ENCODE measurements at regions not wholly inside any gene's neighbourhood (a gene's known extent, or its start where the extent isn't known, plus 50 kb on each side); places are given as distances from the start of the nearest gene placed in this dataset.

DNA sequence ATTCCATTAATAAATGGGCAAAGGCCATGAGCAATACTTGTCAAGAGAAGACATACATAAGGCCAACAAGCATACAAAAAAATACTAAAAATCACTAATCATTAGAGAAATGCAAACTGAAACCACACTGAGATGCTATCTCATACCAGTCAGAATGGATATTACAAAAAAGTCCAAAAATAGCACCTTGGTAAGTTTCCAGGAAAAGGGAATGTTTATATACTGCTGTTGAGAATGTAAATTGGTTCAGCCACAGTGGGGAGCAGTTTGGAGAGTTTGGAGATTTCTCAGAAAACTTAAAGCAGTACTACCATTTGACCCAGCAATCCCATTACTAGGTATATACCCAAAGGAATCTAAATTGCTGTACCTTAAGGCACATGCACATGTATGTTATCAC, 467.7 kb downstream of the CDH11 start:
- DNase-seq (ENCODE audit: low spot score) = no peak

DNA sequence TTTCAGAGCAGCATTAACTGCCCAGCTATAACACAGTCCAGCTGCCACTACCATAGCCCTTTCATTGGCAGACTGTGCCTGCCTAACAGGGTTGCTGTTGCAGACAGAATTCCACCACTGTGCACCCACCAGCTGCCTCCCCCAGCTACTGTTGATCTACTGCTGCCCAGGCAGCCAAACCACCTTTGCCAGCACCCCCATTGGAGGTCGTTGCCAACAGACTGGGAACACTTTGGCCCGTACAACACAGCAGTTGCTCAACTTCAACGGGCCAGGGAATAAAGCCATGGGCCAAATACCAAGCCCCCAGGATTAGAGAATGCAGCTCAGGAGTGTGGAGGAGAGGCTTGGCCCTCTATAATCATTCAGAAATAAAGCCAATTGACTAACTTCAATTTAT, 473.6 kb downstream of the CDH11 start:
- no peak for DNase-seq (ENCODE audit: low spot score)

DNA sequence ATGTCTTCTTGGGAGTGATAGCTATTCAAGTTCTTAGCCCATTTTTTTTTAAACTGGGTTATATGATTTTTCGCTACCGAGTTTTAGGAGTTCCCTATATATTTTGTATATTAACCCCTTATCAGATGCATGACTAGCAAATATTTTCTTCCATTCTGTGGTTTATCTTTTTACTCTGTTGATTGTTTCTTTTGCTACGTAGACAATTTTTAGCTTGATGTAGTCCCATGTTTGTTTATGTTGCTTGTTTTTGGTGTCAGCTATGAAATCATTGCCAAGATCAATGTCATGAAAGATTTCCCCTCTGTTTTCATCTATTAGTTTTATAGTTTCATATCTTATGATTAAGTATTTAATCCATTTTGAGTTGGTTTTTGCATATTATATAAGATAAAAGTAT, 480.5 kb downstream of the CDH11 start:
- no peak for DNase-seq (ENCODE audit: low spot score)

DNA sequence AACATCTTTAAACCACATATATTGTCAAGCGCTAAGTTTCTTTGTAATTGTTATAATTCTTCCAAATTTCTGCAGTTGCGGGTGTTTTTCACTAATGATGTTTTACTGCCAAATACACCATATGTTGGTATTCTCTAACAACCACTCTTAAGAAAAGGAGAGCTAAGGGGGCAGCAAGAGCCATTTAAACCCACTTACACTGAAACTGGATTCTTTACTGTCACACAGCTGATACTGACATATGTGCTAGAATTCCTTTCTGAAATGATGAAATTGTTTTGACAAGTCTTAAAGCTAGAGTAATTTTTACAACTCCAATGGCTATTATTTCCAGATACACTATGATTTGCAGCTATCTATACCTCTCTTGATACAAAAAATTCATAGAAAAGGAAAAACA, 483.1 kb downstream of the CDH11 start:
- no peak for DNase-seq (ENCODE audit: low spot score)

DNA sequence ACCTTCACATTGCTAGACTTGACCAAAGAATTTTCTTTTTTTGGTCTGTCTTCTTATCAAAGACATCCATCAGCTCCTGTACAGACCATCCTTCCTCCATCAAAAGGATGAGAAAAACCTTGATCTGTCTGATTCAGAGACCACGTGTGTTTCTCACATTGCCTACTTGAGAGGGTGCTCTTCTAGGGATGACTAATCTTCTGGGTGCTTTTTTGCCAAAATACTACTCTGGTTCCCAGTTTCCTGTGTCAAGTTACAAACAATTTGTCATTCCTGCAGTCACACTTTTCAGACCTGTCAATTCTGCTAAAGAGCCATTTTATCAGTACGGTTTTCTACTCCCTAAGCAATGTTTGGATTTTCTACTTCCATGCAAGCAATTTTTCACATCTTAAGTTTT, 492.2 kb downstream of the CDH11 start:
- DNase-seq (ENCODE audit: low spot score) = peak; percentile 18

DNA sequence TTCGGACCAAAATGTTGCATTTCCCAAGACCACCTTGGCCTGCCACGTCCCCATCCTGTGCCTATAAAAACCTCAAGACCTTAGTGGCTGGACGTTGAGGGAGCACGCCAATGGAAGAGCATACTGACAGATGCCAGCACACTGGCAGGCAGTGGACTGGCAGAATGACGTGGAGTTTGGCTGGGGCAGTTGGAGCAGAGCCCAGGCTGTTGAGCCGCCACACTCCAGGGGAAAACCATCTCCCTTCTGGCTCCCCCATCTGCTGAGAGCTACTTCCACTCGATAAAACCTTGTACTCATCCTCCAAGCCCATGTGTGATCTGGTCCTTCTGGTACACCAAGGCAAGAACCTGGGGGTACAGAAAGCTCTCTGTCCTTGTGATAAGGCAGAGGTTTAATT, 494.1 kb downstream of the CDH11 start:
- DNase-seq (ENCODE audit: low spot score) = no peak

DNA sequence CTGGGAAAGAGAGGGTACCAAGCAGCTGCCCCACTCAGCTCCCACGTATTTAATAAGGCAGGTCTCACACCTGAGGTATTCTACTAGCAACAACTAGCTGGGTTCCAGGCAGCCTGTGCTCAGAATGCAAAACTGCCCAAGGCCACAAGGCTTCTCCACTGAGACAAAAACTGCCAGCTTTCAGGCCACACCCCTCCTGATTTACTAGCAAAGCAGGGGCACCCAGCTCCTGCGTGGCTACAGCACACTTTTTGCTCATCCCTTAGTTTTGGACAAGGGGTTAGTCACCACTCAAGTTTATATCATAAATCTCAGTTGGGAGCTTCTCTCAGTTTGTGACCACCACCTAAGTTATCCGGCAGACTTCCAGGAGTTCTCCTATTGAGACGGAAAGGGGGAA, 494.6 kb downstream of the CDH11 start:
- no peak for DNase-seq (ENCODE audit: low spot score)

DNA sequence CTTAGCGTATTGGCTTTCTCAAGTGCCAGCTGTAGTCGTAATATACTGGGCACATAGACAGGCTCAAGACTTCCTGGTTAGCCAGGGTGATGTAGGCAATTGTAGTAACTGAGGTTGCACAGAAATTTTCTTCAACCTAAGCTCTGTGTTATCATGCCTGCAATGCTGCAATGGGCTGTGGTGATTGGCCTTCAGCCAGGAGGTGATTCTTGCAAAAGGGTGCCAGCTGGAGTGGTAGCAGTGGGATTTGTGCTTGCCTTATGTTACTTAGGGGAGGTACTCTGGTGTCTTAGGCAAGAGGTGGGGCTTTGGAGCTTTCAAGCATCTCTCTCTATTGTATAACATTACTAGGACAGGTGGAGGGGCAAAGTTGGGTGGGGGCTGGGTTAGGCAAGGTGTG, 495.1 kb downstream of the CDH11 start:
- DNase-seq (ENCODE audit: low spot score) = no peak

DNA sequence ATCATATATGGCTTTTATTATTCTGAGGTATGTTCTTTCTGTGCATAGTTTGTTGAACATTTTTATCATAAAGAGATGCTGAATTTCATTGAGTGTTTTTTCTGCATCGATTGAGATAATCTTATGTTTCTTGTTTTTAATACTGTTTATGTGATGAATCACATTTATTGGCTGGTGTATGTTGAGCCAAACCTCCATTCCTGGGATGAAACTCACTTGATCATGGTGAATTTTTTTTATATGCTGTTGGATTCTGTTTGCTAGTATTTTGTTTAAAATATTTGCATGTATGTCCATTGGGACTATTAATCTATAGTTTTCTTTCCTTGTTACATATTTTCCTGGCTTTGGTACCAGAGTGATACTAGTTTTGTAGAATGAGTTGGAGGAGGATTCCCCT, 500.2 kb downstream of the CDH11 start:
- no peak for DNase-seq (ENCODE audit: low spot score)

DNA sequence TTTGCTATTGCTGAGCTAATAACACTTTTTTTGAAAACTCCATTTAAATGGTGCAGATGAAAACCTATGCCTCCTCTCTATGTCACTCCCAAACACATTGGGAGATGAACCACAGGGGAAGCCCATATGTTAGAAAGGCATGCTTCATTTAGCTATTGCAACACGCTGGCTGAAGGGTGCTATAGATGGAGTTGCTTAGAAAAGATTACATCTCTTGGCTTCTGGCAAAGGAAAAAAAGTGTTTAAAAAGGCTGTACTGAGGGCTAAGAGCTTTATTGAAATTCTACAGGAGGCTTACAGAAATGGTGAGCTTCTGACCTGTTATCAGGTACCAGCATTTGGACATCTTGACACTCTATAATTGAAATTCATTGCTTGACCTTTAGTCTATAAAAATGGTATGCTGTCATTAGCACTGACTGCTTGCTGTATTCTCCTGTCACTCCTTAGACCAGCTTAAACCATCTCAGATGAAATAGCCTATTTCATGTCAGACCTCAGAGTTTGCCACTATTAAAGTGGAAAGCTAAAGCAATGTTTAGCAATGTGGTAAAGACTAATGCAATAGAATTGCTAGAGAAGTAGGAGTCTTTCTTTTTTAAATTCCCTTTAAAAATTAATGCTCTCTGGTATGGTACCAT, 503.9 kb downstream of the CDH11 start:
- no peak for DNase-seq (ENCODE audit: low spot score)

DNA sequence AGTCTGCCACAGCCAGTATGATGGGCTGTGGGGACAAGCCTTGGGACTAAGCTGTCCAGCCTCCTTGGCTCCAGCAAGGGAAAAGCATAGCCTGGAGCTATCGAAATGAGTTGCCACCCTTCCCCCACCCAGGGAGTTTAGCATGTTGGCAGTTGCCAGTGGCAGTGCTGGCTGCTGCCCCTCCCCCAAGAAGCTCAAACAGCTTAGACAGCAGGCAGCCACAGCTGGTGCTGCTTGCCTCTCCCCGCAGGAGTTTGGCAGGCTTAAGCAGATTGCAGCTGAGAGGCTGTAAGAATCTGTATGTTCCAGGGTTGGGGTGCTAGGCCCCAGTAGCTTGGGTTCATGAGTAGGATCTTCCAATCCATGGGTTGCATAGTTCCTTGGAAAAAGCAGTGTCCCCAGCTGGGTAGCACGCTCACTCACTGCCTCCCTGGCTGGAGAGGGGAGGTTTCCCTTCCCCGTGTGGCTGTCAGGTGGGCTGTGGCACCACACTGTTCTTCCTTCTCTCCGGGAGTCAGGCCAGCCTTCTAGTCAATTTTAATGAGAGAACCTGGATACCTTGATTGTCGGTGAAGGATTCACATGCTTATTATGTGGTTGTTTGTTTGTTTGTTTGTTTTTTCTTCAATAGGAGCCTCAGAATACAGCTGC, 506.1 kb downstream of the CDH11 start:
- DNase-seq (ENCODE audit: low spot score) = no peak

DNA sequence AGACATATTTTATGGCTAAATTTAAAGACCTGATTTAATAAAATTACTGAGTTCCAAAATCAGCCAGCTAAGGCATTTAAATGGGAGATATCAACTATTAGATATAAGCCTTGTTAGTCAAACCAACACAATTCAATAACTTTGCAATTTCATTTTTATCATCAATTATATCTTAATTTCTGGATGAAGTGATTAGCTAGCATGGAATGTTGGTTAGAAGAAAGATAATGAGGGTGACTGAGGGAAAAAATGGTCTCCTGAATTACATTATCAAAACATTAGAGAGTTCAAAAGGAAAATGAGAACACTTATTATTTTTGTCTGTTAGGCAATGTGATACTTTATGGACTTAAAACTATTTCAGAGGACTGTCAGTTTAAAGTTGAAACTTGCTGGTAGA, 525.7 kb downstream of the CDH11 start:
- no peak for DNase-seq (ENCODE audit: low spot score)

DNA sequence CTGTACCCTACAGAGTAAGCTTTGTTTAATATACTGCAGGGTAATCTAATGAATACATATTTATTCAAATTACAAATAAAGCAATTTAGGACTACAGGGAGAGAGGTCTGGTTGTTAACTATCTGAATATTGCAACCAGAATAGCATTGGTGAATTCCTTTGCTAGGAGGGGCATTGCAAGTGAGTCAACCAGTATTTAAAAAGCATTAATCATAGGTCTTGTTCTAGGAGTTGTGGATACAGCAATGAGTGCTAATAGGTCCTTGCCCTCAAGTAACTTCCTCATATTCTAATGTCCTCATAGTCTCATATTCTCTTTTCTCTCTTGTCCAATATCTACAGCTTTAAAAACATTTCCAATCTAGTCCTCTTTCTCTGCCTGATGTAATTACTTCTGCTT, 531.4 kb downstream of the CDH11 start:
- DNase-seq (ENCODE audit: low spot score) = peak; percentile 3

DNA sequence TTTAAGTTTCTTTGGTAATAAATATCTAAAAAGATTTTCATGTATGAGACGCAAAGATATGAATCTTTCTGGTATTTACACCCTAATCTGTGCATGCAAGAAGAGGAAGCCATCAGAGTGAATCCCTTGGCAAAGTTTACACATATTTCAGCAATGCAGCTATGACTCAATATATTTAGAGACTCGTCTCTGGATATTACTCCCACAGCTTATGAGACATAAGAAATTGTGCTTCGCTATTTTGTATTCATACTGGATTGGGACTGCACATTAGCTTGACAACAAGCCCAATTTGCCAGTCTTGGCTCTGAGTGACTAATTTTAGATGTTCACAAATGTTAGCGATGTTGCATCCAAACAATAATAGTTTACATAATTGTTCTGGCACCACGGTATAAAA, 532.0 kb downstream of the CDH11 start:
- DNase-seq (ENCODE audit: low spot score) = peak; percentile 55

DNA sequence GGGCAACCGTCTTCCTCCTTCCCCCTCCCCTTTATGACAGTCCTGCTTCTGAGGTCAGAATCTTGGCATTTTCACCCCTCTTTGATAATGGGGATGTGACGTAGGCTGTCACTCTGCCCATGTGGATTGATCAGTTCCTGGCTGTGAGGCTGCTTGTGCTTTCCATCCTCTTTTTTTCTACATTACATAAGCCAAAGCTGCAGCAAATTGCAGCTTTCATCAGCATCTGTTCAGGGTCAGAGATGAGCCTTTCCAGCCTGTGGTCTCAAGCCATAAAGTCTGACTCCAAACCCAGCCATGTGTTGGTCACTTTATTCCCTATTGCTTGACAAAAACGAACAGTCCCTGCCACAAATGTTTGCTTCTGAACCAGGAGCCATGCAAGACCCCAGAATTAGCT, 535.1 kb downstream of the CDH11 start:
- no peak for DNase-seq (ENCODE audit: low spot score)

DNA sequence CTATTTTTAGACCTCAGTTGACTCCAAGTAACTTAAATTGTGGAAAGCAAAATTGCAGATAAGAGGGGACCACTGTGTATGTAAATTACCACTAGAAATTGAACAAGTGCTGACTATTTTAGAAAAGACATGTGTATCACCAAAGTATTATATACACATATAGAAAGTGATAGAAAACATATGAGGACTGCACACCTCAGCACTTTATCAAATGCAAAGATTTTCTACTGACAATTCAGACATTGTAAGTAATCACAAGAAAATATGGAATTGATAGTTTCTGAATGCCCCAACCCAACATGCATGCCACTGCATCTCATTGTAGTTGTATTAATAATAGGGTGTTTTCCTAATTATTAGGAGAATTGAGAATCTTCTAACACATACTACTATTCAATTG, 536.5 kb downstream of the CDH11 start:
- DNase-seq (ENCODE audit: low spot score) = no peak

DNA sequence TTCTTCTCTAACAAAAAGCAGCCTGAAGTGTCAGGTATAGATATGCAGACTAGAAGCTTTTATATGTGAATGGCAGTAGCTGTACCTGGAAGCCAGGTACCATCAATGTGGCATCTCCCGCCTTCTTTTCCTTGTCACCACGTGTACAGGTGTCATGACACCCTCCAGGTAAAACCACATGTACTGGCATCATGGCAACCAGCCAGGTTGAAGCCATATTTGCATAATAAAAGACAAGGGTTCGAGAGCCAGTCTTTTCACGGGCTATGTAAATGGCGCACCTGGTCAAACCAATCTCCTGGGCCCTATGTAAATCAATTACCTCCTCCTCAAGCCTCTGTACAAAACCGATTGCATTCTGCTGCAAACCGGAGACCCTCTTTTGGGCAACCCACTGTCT, 541.3 kb downstream of the CDH11 start:
- DNase-seq (ENCODE audit: low spot score) = no peak

DNA sequence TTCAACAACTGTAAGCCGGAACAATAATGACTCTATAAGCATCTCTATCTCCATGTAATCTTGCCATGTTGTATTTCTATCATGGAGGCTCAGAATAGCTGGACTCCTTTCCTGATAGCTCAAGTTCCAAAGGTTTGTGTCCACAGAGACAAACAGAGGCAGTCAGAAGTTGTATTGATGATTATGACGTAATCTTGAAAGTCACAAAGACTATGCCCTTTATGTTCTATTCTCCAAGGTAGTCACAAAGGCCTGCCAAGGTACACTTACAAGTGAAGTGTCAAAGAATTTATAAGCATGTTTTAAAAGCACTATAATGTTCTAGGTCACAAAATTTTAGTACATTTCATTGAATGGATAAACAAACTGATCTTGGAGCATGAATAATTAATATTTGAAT, 542.2 kb downstream of the CDH11 start:
- no peak for DNase-seq (ENCODE audit: low spot score)

DNA sequence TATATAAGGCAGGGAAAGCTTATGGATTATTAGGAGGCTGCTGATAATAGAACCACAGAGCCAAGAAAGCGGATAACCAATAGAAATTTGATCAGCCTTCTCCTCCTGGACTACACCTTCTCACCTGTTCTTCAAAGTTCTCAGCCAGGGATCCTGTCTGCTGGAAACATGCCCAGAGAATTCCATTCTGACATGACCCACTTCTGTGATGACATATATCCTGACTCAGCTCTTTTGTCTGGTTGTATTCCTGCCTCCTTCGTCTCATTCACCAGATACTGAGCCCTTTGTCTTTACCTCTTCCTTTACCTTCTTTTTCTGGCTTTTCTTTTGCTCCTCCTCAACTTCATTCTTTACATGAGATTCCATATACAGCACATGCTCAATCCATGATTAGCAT, 576.1 kb downstream of the CDH11 start:
- no peak for DNase-seq (ENCODE audit: low spot score)

DNA sequence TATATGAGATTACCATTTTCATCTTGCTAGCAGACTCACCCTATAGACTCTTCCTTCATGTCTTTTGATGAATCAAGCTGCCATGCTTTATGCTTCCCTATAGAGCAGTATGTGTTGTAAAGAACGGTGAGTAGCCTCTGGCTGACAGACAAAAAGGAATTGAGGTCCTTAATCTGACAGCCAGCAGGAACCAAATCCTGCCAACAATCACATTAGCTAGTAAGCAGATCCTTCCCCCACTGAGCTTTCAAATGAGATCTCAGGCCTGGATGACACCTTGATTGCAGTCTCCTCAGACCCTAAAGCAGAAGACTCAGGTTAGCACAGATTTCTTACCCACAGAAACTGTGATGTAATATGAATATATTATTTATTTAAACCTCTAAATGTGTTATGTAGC, 577.0 kb downstream of the CDH11 start:
- DNase-seq (ENCODE audit: low spot score) = no peak

DNA sequence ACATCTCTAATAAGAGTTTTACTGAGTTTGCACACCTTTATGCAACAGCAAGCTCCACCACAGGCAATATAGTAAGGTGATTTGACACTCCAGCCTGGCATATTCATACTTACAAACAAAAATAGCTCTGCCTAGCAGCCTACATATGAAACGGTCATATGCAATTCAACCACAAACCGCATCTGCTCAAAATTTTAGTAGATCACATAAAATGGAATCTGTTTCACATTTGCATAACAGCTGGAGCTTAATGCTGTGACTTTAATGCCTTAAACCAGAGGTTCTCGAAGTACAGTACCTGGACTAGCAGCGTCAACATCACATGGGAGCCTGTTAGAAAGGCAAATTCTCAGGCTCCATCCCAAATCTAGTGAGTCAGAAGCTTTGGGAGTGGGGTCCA, 578.4 kb downstream of the CDH11 start:
- DNase-seq (ENCODE audit: low spot score) = peak; percentile 3

DNA sequence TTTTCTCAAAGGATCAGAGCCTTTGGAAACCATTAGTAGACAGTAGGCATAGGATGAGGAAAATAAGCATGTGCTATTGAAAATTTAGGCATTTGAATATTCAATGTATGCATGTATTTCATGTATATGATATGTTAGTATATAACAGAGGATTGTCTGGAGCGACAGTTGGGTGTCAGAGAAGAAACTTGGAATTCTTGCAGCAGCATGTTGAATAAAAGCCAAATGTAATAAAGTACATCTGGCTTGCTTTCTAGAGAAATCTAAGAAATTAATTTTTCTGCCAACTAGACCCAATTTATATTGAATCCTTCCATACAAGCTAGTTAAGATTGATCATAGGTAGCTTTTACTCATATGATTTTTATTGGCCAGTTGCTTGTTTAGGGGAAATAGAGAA, 578.8 kb downstream of the CDH11 start:
- DNase-seq (ENCODE audit: low spot score) = no peak

DNA sequence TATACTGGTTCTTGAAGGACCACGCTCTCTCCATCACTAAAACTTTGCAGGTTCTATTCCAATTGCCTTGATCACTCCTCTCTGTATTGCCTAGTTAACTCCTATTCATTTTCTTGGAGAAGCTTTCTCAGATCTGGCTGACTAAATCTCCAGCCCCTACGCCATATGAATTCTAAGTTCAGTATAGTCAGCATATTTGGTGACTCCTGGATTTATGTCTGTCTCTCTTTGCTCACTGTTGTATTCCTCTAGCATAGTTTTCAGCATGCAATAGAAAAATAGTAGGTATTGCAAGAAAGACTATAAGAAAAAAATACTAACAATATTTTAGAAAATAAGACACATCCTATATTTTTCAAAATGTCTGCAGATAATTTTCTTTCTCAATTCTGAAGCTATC, 579.7 kb downstream of the CDH11 start:
- no peak for DNase-seq (ENCODE audit: low spot score)

DNA sequence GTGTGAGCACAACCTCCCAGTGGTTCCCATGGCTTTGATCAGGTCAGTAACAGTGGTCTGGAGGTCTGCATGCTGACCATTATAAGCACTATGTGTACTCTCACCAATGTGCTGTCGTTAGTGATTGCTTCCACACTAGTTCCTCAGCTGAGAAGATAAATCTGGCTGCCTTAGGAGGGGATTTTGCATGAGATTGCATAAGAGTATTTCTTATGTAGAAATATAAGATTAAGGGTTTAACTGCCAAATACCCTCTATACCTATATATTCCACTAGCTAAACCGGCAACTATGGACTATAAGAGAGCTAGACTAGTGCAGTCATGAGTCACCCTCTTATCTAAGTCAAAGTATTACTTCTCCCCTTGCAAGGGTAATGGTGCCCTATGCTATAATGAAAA, 580.2 kb downstream of the CDH11 start:
- DNase-seq (ENCODE audit: low spot score) = no peak

Data from AG08395 (cell line).